T-cell (primary cell): ENCODE measurements at regions not wholly inside any gene's neighbourhood (a gene's known extent, or its start where the extent isn't known, plus 50 kb on each side); places are given as distances from the start of the nearest gene placed in this dataset.

Source experiments
- ATAC-seq, 4 experiments: fragments of 200-7000 bp in 3 of 4; fragments of 150-1000 bp in 1 of 4; cut with Tn5 transposase; replicated peaks in 1 of 4; 1 replicate in 3 of 4; 2 replicates in 1 of 4; pipeline ENCODE4 v1.10.0; 2021; ENCODE audit warnings: moderate library complexity in 3 of 4, mild to moderate bottlenecking in 2 of 4, moderate number of reproducible peaks in 1 of 4
- CTCF ChIA-PET, 2 donors: fragments of 300-600 bp; sonication (Branson Sonifier 250); formaldehyde crosslinking; loops; one replicate each; lab custom pipeline; 2022; ENCODE audit warnings: antibody characterized with exemption in 2 of 2; lab: Charles Lee
- POLR2A ChIA-PET, 2 donors: fragments of 300-600 bp; sonication (Branson Sonifier 250); formaldehyde crosslinking; loops; one replicate each; lab custom pipeline; 2022; ENCODE audit warnings: antibody characterized with exemption in 2 of 2; lab: Charles Lee
- DNase-seq, 35 experiments: peaks; one replicate each; pipeline versions ENCODE4 v3.0.0 to v3.0.0-alpha.2; 2013 to 2023
- H3K27ac ChIP-seq: one replicate; pipeline ENCODE4 v1.5.1; 2013; ENCODE audit warnings: low read length
- H3K27me3 ChIP-seq, 2 experiments: replicated peaks in 1 of 2; 1 replicate in 1 of 2; 2 replicates in 1 of 2; pipeline versions ENCODE4 v1.6.1 to v1.7.0; 2013; ENCODE audit warnings: low read length in 1 of 2, mixed read lengths in 1 of 2; ENCODE audit not compliant: control insufficient read depth in 2 of 2, insufficient read depth in 2 of 2; ENCODE audit errors: extremely low read depth in 1 of 2
- H3K36me3 ChIP-seq, 2 donors: 1 replicate in 1 of 2; 2 replicates in 1 of 2; pipeline versions ENCODE4 v1.6.1 to v1.7.0; 2013; ENCODE audit warnings: low read length in 1 of 2; ENCODE audit not compliant: control insufficient read depth in 2 of 2, insufficient read depth in 1 of 2; ENCODE audit errors: extremely low read depth in 1 of 2
- H3K4me1 ChIP-seq, 2 experiments: 1 replicate in 1 of 2; 2 replicates in 1 of 2; pipeline versions ENCODE4 v1.6.1 to v1.7.0; 2013; ENCODE audit warnings: low read length in 2 of 2, mixed read lengths in 1 of 2; ENCODE audit not compliant: insufficient read depth in 2 of 2, control insufficient read depth in 1 of 2; ENCODE audit errors: extremely low read depth in 1 of 2
- H3K4me3 ChIP-seq, 2 donors: 1 replicate in 1 of 2; 2 replicates in 1 of 2; pipeline versions ENCODE4 v1.5.1 to v1.7.0; 2013; ENCODE audit warnings: mild to moderate bottlenecking in 2 of 2, low read length in 1 of 2, moderate library complexity in 1 of 2; ENCODE audit not compliant: control insufficient read depth in 1 of 2; ENCODE audit errors: extremely low read depth in 1 of 2
- H3K9me3 ChIP-seq: 2 replicates; pipeline ENCODE4 v1.7.0; 2013
- H3K27ac Mint-ChIP-seq, 2 donors: one replicate each; pipeline ENCODE4 v1.8.0; 2020 to 2021; ENCODE audit warnings: mild to moderate bottlenecking in 2 of 2, mixed read lengths in 2 of 2
- H3K27me3 Mint-ChIP-seq, 2 donors: one replicate each; pipeline ENCODE4 v1.8.0; 2021 to 2022; ENCODE audit warnings: mixed read lengths in 2 of 2
- H3K36me3 Mint-ChIP-seq: one replicate; pipeline ENCODE4 v1.8.0; 2021; ENCODE audit warnings: mixed read lengths
- H3K4me1 Mint-ChIP-seq, 3 donors: one replicate each; pipeline ENCODE4 v1.8.0; 2020 to 2022; ENCODE audit warnings: mixed read lengths in 3 of 3, mild to moderate bottlenecking in 1 of 3
- H3K4me3 Mint-ChIP-seq, 3 donors: one replicate each; pipeline ENCODE4 v1.8.0; 2020 to 2022; ENCODE audit warnings: mild to moderate bottlenecking in 3 of 3, mixed read lengths in 3 of 3, moderate library complexity in 3 of 3
- H3K9me3 Mint-ChIP-seq, 3 donors: one replicate each; pipeline ENCODE4 v1.8.0; 2020 to 2022; ENCODE audit warnings: mixed read lengths in 3 of 3
- WGBS: methylation state at CpG from one replicate; pipeline ENCODE4 v1.1.5; 2013; ENCODE audit warnings: missing lambda C conversion rate; ENCODE audit not compliant: insufficient coverage; 5-methylcytosine and 5-hydroxymethylcytosine counted together

- Mint-ChIP-seq H3K27me3 (peaks cover 2 to 3% of the 10 kb centered on the region in 2 donors), H3K9me3 (no peaks in the 10 kb centered on the region)
- ATAC-seq: no peak
These were observed 164.4 kb upstream of the LRIG3 start for GRCh38 chr12:59084511-59085375.

GRCh38 chr12:59082952-59083351 is 162.6 kb upstream of the LRIG3 start:
- CTCF ChIA-PET: no interaction called here
- no CpG with 5 or more reads among the region's 3 CpGs for WGBS
- no peaks in the 10 kb centered on the region for H3K36me3 Mint-ChIP-seq
- Histone ChIP-seq H3K9me3 (no peaks in the 10 kb centered on the region), H3K4me1 (no peaks in the 10 kb centered on the region), H3K27me3 (no peaks in the 10 kb centered on the region), H3K4me3 (no peak overlapping the region), H3K27ac (no peak overlapping the region), H3K36me3 (no peaks in the 10 kb centered on the region)
- DNase-seq (no peak), ATAC-seq (no peak)
- peaks cover 2 to 3% of the 10 kb centered on the region in 2 donors for H3K27me3 Mint-ChIP-seq
- POLR2A ChIA-PET: no interaction called here
- no peaks in the 10 kb centered on the region for H3K4me1 Mint-ChIP-seq
- H3K9me3 Mint-ChIP-seq: no peaks in the 10 kb centered on the region
- H3K4me3 Mint-ChIP-seq: no peak overlapping the region
- H3K27ac Mint-ChIP-seq: no peak overlapping the region

More at GRCh38 chr12:59084511-59085375, 164.4 kb upstream of the LRIG3 start:
- CTCF ChIA-PET: interaction anchor here in 1 of 2 donors (0.7 kb wide), 1 partner anchor 291 kb away, joined by 5 read pairs; no protein-coding TSS in a partner anchor
- no peaks in the 10 kb centered on the region for H3K36me3 ChIP-seq
- Mint-ChIP-seq H3K4me1 (no peaks in the 10 kb centered on the region), H3K4me3 (no peak overlapping the region), H3K36me3 (no peaks in the 10 kb centered on the region), H3K27ac (no peak overlapping the region)
- DNase-seq: no peak
- no peaks in the 10 kb centered on the region for H3K4me1 ChIP-seq
- no peaks in the 10 kb centered on the region for H3K9me3 ChIP-seq
- 89% methylated on average over 4 of the region's 12 CpGs for WGBS
- POLR2A ChIA-PET: interaction anchor here in 1 of 2 donors (0.6 kb wide), 1 partner anchor 12 kb away, joined by 3 read pairs; no protein-coding TSS in a partner anchor
- no peak overlapping the region for H3K4me3 ChIP-seq
- no peak overlapping the region for H3K27ac ChIP-seq
- H3K27me3 ChIP-seq: no peaks in the 10 kb centered on the region

GRCh38 chr12:59080101-59080500 is 159.8 kb upstream of the LRIG3 start:
- H3K4me1 Mint-ChIP-seq: no peaks in the 10 kb centered on the region
- ATAC-seq: no peak
- no peaks in the 10 kb centered on the region for H3K36me3 Mint-ChIP-seq
- no peak for DNase-seq
- H3K36me3 ChIP-seq: no peaks in the 10 kb centered on the region
- ChIA-PET POLR2A (no interaction called here), CTCF (no interaction called here)
- H3K9me3 ChIP-seq: no peaks in the 10 kb centered on the region
- no peak overlapping the region for H3K4me3 Mint-ChIP-seq
- no peak overlapping the region for H3K4me3 ChIP-seq
- no CpG with 5 or more reads among the region's 1 CpG for WGBS
- no peaks in the 10 kb centered on the region for H3K9me3 Mint-ChIP-seq
- H3K27ac ChIP-seq: no peak overlapping the region
- peaks cover 0 to 4% of the 10 kb centered on the region in 2 donors for H3K27me3 Mint-ChIP-seq
- H3K4me1 ChIP-seq: no peaks in the 10 kb centered on the region
- no peak overlapping the region for H3K27ac Mint-ChIP-seq
- H3K27me3 ChIP-seq: no peaks in the 10 kb centered on the region

GRCh38 chr12:59079472-59079871 is 159.2 kb upstream of the LRIG3 start:
- Mint-ChIP-seq H3K4me3 (no peak overlapping the region), H3K27ac (no peak overlapping the region), H3K36me3 (no peaks in the 10 kb centered on the region), H3K4me1 (no peaks in the 10 kb centered on the region), H3K9me3 (no peaks in the 10 kb centered on the region), H3K27me3 (peaks cover 0 to 3% of the 10 kb centered on the region in 2 donors)
- ChIA-PET CTCF (no interaction called here), POLR2A (no interaction called here)
- H3K4me1 ChIP-seq: no peaks in the 10 kb centered on the region
- 40% methylated on average over 1 of the region's 4 CpGs for WGBS
- no peak for DNase-seq
- H3K4me3 ChIP-seq: no peak overlapping the region
- H3K9me3 ChIP-seq: no peaks in the 10 kb centered on the region
- H3K27me3 ChIP-seq: no peaks in the 10 kb centered on the region
- H3K27ac ChIP-seq: no peak overlapping the region
- no peak for ATAC-seq
- no peaks in the 10 kb centered on the region for H3K36me3 ChIP-seq

GRCh38 chr12:59079002-59079401 is 158.7 kb upstream of the LRIG3 start:
- DNase-seq: no peak
- Histone ChIP-seq H3K27me3 (no peaks in the 10 kb centered on the region), H3K36me3 (no peaks in the 10 kb centered on the region), H3K27ac (no peak overlapping the region), H3K4me3 (no peak overlapping the region), H3K4me1 (no peaks in the 10 kb centered on the region), H3K9me3 (no peaks in the 10 kb centered on the region)
- no peak overlapping the region for H3K4me3 Mint-ChIP-seq
- no peaks in the 10 kb centered on the region for H3K36me3 Mint-ChIP-seq
- ChIA-PET CTCF (no interaction called here), POLR2A (no interaction called here)
- ATAC-seq: no peak
- H3K9me3 Mint-ChIP-seq: no peaks in the 10 kb centered on the region
- H3K4me1 Mint-ChIP-seq: no peaks in the 10 kb centered on the region
- peaks cover 0 to 3% of the 10 kb centered on the region in 2 donors for H3K27me3 Mint-ChIP-seq
- WGBS: no CpG with 5 or more reads among the region's 2 CpGs
- no peak overlapping the region for H3K27ac Mint-ChIP-seq

DNA sequence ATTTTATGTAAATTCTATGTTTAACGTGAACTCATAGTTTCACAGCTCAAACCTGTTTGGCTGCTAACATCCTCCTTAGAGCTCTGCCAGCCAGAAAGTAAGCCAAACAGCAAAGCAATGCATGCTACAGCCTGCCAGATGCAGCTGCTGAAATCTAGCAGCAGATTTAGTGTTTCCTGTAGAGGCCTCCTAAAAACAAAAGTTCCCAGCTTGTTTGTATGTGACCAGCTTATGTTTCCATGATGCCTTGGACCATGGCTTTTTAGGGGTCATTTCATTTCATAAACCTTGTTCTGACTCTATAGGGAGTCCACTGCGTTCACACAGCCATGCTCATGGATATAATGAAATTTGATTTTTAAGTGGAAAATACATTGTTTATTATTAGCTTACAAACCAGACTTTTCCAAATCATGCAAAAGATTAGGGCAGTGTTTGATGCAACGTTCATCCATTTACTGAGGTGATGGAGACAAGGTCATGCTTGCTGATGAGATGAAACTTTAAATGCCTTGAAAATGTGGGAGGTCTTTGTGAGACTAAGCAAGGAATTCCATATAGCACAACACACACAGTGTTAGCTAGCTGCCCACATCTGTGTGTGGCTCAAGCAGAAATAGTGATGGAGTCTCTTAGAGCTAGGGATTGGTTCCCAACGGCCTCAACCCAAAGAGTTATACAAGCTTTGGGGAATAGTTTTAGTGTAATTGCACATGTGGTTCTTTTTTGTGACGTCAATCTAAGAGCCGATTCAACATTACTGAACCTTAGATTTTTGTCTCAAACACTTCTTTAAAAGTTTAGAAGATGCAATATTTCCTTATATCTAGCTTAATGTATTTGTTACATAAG is 157.5 kb upstream of the LRIG3 start:
- Mint-ChIP-seq H3K4me3 (no peak overlapping the region), H3K27ac (no peak overlapping the region), H3K4me1 (no peaks in the 10 kb centered on the region), H3K9me3 (no peaks in the 10 kb centered on the region), H3K36me3 (no peaks in the 10 kb centered on the region), H3K27me3 (peaks cover 0 to 3% of the 10 kb centered on the region in 2 donors)
- no peaks in the 10 kb centered on the region for H3K36me3 ChIP-seq
- ATAC-seq (no peak), DNase-seq (no peak)
- H3K27me3 ChIP-seq: no peaks in the 10 kb centered on the region
- no peaks in the 10 kb centered on the region for H3K4me1 ChIP-seq
- H3K9me3 ChIP-seq: no peaks in the 10 kb centered on the region
- H3K4me3 ChIP-seq: no peak overlapping the region
- no CpG with 5 or more reads among the region's 6 CpGs for WGBS
- no peak overlapping the region for H3K27ac ChIP-seq
- ChIA-PET POLR2A (no interaction called here), CTCF (no interaction called here)
